Type B pancreatic cell (in vitro differentiated cells): ENCODE measurements at regions not wholly inside any gene's neighbourhood (a gene's known extent, or its start where the extent isn't known, plus 50 kb on each side); places are given as distances from the start of the nearest gene placed in this dataset.

Source experiments
- DNase-seq: peaks from one replicate; pipeline ENCODE4 v3.0.0; 2021; ENCODE audit warnings: mixed read lengths; ENCODE audit not compliant: unreplicated experiment; ENCODE audit errors: extremely low spot score
- H3K27ac Mint-ChIP-seq: 2 replicates; pipeline ENCODE4 v1.8.0; 2021; ENCODE audit warnings: mild to moderate bottlenecking, mixed read lengths
- H3K27me3 Mint-ChIP-seq: 2 replicates; pipeline ENCODE4 v1.8.0; 2021; ENCODE audit warnings: mixed read lengths
- H3K36me3 Mint-ChIP-seq: 2 replicates; pipeline ENCODE4 v1.8.0; 2021; ENCODE audit warnings: mixed read lengths
- H3K4me1 Mint-ChIP-seq: one replicate; pipeline ENCODE4 v1.8.0; 2021; ENCODE audit warnings: mixed read lengths; ENCODE audit not compliant: unreplicated experiment
- H3K4me3 Mint-ChIP-seq: 2 replicates; pipeline ENCODE4 v1.8.0; 2021; ENCODE audit warnings: mild to moderate bottlenecking, mixed read lengths
- H3K9me3 Mint-ChIP-seq: 2 replicates; pipeline ENCODE4 v1.8.0; 2021; ENCODE audit warnings: mixed read lengths
- CTCF ChIP-seq: fragments of 200-600 bp; sonication (generic); conservative IDR thresholded peaks from 2 replicates; pipeline ENCODE4 v1.5.0; 2021; ENCODE audit warnings: antibody characterized with exemption, mild to moderate bottlenecking

- no peak for DNase-seq
- Mint-ChIP-seq H3K4me3 (no peak overlapping the region), H3K9me3 (no peaks in the 10 kb centered on the region), H3K4me1 (peaks cover 12% of the 10 kb centered on the region), H3K27ac (no peak overlapping the region), H3K36me3 (no peaks in the 10 kb centered on the region), H3K27me3 (peaks cover 12% of the 10 kb centered on the region)
- no peak for TF ChIP-seq CTCF
Measured at GRCh38 chr1:11365744-11366387, 92.9 kb downstream of the UBIAD1 start.

DNA sequence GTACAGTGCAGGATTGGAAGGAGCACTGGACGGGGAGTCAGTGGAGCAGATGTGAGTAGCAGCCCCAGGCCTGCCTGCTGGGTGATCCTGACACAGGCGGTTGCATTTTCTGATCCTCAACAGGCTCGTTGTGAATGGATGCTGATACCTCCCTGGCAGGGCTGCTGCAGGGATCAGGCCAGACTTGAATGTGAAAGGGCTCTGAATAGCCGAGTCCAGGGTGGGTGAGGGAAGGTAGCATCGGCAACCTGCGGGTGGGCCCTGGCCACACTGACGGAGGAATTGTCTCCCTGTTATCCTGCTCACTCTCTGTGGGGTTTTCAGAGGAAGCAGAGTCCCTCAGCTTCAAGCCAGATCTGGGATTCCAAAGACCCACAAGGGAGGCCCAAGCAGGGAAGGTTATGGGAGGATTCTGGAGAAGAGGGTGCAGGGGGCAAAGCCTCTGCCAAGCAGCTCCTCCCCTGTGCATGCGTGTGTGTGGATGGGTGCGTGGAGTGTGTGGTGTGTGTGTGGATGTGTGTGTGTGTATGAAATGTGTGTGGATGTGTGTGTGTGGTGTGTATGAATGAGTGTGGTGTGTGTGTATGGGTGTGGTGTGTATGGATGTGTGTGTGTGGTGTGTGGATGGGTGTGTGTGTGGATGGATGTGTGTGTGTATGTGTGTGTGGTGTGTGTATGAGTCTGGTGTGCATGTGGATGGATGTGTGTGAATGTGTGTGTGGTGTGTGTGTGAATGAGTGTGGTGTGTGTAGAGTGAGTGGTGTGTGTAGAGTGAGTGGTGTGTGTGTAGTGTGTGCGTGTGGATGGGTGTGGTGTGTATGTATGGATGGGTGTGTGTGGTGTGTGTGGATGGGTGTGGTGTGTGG is 100.3 kb downstream of the UBIAD1 start:
- peaks cover 21% of the 10 kb centered on the region for H3K27me3 Mint-ChIP-seq
- no peaks in the 10 kb centered on the region for H3K4me1 Mint-ChIP-seq
- no peak for DNase-seq
- no peaks in the 10 kb centered on the region for H3K9me3 Mint-ChIP-seq
- no peak overlapping the region for H3K4me3 Mint-ChIP-seq
- H3K27ac Mint-ChIP-seq, result no peak overlapping the region
- H3K36me3 Mint-ChIP-seq, result no peaks in the 10 kb centered on the region
- no peak for TF ChIP-seq CTCF

- no peaks in the 10 kb centered on the region for H3K9me3 Mint-ChIP-seq
- no peak for TF ChIP-seq CTCF
- H3K4me1 Mint-ChIP-seq, result no peaks in the 10 kb centered on the region
- no peak overlapping the region for H3K4me3 Mint-ChIP-seq
- DNase-seq, result no peak
- H3K27me3 Mint-ChIP-seq, result peaks cover 23% of the 10 kb centered on the region
- H3K36me3 Mint-ChIP-seq, result no peaks in the 10 kb centered on the region
- H3K27ac Mint-ChIP-seq, result no peak overlapping the region
Measured at GRCh38 chr1:11373895-11374747, 101.1 kb downstream of the UBIAD1 start.

DNA sequence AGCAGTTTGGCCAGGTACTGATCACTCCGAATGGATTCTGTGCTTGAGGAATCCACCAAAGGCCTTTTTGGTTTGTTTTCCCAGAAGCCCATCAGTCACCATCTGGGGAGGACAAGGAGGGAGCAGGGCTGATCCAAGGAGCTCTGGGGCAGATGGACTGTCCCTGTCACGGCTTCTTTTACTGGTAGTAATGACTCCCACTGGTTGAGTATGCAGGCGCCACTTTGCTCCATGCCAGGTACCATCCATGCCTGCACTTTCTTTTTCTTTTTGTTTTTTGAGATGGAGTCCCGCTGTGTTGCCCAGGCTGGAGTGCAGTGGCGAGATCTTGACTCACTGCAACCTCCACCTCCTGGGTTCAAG is 101.7 kb downstream of the UBIAD1 start:
- H3K4me3 Mint-ChIP-seq, result no peak overlapping the region
- TF ChIP-seq CTCF, result no peak
- DNase-seq, result no peak
- peaks cover 18% of the 10 kb centered on the region for H3K27me3 Mint-ChIP-seq
- H3K36me3 Mint-ChIP-seq, result no peaks in the 10 kb centered on the region
- no peaks in the 10 kb centered on the region for H3K9me3 Mint-ChIP-seq
- no peak overlapping the region for H3K27ac Mint-ChIP-seq
- no peaks in the 10 kb centered on the region for H3K4me1 Mint-ChIP-seq

GRCh38 chr1:11377001-11377583 is 101.9 kb upstream of the DISP3 start:
- no peak for TF ChIP-seq CTCF

More at GRCh38 chr1:11377001-11377583, 101.9 kb upstream of the DISP3 start:
- Mint-ChIP-seq H3K9me3 (no peaks in the 10 kb centered on the region), H3K4me1 (no peaks in the 10 kb centered on the region), H3K36me3 (no peaks in the 10 kb centered on the region), H3K4me3 (no peak overlapping the region), H3K27ac (no peak overlapping the region), H3K27me3 (peaks cover 10% of the 10 kb centered on the region)
- DNase-seq, result no peak
